H1 (cell line): ENCODE measurements at regions not wholly inside any gene's neighbourhood (a gene's known extent, or its start where the extent isn't known, plus 50 kb on each side); places are given as distances from the start of the nearest gene placed in this dataset.

ENCODE experiments used
- CTBP2 ChIP-seq: IDR thresholded peaks from 2 replicates; pipeline ENCODE4 v1.7.0; 2011; ENCODE audit warnings: borderline replicate concordance, mild to moderate bottlenecking, moderate library complexity, mixed read lengths, low read length; ENCODE audit not compliant: insufficient read depth, insufficient read length
- RAD21 ChIP-seq, 2 experiments: IDR thresholded peaks in 1 of 2; conservative IDR thresholded peaks in 1 of 2; 2 replicates each; pipeline ENCODE4 v1.6.1; 2011; ENCODE audit warnings: low read depth in 2 of 2, low read length in 2 of 2, improper control_type of control experiment in 1 of 2, inconsistent platforms in 1 of 2, mild to moderate bottlenecking in 1 of 2, moderate library complexity in 1 of 2
- YY1 ChIP-seq: IDR thresholded peaks from 2 replicates; pipeline ENCODE4 v1.6.1; 2011; ENCODE audit warnings: low read depth, mild to moderate bottlenecking, low read length

DNA sequence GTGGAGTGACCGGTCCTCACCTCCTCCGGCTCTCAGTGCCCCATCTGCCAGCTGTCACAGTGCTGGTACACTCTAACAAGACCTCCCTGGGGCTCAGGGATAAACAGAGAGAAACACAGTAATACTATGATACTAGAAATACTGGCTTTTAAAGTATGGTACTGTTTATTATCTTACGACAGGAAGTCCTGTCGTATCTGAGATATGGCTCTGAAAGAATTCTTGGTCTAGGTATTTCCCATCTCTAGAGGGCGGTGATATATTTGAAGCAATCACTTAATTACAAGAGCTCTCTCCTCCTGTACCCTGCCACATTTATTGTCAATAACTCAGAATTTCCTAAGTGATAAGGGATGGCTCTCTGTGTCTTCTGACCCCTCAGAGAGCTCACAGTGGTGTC is 119.1 kb downstream of the RRM1 start (continued):
- no peak for TF ChIP-seq YY1
- no peak for TF ChIP-seq RAD21 (IDR thresholded peaks at IDR 0.05 in 1 of 2, conservative IDR thresholded peaks at IDR 0.05 in 1 of 2; ENCODE audit: low read depth in 2 of 2, low read length in 2 of 2)
- no peak for TF ChIP-seq CTBP2
